NCI-H2227 treated with DMSO at 0.1 percent for 48 hours (cell line): ENCODE measurements at regions not wholly inside any gene's neighbourhood (a gene's known extent, or its start where the extent isn't known, plus 50 kb on each side); places are given as distances from the start of the nearest gene placed in this dataset.

Experiments used
- DNase-seq: peaks from one replicate; lab custom pipeline; 2025; lab: John Stamatoyannopoulos, UW

GRCh38 chr5:136689552-136689951, 324.2 kb upstream of the TRPC7 start:
- DNase-seq: no peak

GRCh38 chr5:136686192-136686872, 321.0 kb upstream of the TRPC7 start:
- DNase-seq: no peak

GRCh38 chr5:136682986-136683385, 317.6 kb upstream of the TRPC7 start:
- DNase-seq: no peak

GRCh38 chr5:136679233-136679632, 313.9 kb upstream of the TRPC7 start:
- peak; percentile 17 for DNase-seq

GRCh38 chr5:136677217-136677616, 311.9 kb upstream of the TRPC7 start:
- DNase-seq: no peak

DNA sequence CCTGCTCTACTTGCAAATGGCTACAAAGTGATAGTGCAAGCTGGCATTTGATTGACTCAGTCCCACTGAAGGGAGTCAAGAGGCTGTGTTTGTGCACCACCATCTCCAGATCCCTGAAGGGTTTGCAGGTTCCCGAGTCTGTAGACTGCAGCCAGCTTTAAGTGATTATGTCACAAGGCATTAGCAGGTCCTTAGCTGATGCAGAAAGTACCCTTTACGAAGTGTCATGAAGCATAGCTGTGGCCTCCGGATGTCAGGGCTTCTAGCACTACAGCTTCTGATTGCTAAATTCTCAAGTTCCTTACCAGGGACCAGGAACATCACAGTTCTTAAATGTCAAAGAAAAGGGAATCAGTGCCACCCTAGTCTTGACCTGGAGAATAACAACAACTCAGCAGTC, 311.3 kb upstream of the TRPC7 start:
- no peak for DNase-seq

- DNase-seq: no peak
Measured at GRCh38 chr5:136675769-136676168, 310.4 kb upstream of the TRPC7 start.

DNA sequence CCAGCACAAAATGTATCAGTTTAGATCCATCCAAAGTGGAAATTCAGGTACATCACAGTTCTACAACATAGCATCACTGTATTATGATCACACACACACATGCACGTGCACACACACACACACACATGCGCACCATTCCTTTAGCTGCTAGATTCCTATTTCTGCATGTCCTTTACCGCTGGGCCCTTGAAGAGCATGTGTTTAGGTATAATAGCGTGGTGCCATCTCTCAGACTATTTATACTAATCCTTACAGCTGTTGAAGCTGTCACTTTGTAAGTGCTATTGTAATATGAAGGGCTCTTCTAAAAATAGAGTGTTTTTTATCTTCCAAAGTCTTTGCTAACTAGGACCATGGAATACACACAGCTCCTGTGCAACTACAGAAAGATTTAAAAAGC, 308.8 kb upstream of the TRPC7 start:
- DNase-seq: peak; percentile 47

DNA sequence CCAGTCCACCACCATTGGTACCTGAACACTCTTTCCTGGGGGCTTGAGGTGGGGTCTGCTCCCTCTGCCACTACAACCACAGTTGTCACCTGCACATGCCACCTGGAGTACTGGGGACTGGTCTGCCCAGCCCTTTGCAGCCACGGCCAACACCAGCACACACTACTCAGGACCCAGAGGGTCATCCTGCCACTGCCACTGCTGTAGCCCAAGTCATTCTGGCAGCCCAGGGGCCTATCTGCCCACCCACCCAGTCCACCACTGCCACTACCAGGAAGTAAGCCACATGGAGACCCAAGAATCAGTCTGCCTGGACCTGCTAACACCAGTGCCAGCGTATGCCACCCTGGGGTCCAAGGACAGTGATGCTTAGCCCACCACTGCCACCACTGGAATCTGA, 302.4 kb upstream of the TRPC7 start:
- no peak for DNase-seq

- no peak for DNase-seq
Measured at GRCh38 chr5:136666970-136667620, 301.8 kb upstream of the TRPC7 start.

GRCh38 chr5:136665331-136665730, 300.0 kb upstream of the TRPC7 start:
- DNase-seq: no peak

- DNase-seq: no peak
Measured at GRCh38 chr5:136661026-136661425, 295.7 kb upstream of the TRPC7 start.

GRCh38 chr5:136656811-136657210, 291.5 kb upstream of the TRPC7 start:
- DNase-seq: no peak

GRCh38 chr5:136655468-136655867, 290.1 kb upstream of the TRPC7 start:
- no peak for DNase-seq

- no peak for DNase-seq
Measured at GRCh38 chr5:136646915-136647314, 281.6 kb upstream of the TRPC7 start.

DNA sequence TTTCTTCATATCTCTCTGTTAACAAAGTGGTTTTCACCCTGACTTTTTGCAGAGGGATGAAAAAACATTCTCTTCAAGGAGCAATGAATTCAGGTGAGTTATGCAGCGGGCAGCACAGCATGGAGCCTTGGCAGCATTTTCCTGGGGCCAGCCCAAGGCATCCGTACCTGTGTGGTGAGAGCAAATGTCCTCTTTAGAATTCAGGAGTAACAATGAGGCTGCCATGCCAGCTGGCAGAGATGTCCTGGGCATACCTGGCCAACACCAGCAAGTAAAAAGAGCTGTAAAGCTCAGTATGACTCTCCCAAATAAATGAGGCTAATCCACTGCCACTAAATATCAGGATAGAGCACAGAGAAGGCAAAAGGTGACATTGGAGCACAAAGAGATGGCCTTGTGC, 277.6 kb upstream of the TRPC7 start:
- no peak for DNase-seq

GRCh38 chr5:136639616-136640015, 274.3 kb upstream of the TRPC7 start:
- DNase-seq: no peak

DNA sequence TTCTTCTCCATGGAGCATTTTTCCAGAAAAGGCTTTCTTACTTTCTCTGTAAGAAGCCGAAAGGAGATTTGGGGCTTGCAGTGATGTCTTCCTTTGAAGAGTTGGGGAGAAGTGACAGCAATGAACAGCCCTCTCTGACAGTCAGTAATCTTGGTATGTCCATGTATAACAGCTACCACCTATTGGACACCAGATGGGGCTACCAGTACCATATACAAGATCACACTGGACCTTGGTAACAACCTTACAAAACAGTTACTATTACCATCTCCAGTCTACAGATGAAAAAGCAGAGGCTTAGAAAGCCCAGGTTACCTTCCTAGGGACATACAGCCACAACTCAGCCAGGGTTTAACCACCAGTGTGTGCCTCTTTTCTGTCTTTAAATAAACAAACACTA, 272.7 kb upstream of the TRPC7 start:
- DNase-seq: no peak

DNA sequence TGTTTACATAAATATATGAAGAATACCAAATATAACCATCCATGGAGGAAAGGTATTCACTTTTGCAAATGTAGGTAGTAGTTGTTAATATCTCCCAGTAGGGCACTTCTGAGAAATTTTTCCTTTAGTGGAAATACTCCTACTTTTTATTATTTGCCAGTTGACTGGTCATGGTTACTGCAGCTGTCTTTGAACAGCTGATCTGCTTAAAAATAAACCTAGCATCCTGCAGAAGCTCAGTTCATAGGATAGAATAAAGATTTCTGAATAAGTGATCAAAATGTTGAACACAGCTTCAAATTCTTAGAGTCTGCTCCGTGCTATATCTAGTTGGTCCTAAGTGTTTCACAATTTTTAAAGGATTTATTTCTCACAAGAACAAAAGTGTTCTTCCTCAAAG, 270.7 kb upstream of the TRPC7 start:
- DNase-seq: no peak

DNA sequence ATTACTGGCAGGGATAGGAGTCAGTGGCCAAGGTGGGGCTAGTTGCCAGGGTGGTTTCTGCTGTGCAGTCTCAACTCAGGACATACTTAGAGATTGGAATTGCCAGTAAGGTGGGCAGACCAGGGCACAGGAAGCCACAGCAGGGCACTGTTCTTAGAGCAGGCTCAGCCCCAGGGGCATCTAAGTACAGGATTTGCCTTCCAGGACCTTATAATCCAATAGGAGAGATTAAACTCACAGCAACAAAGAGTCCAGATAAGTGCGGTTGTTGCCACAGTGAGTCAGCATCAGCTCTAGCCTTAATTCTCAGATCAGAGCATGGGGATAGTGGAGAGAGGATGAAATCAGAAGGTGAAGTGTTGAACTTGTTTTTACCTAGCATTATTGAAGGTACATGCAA, 265.8 kb upstream of the TRPC7 start:
- no peak for DNase-seq

DNA sequence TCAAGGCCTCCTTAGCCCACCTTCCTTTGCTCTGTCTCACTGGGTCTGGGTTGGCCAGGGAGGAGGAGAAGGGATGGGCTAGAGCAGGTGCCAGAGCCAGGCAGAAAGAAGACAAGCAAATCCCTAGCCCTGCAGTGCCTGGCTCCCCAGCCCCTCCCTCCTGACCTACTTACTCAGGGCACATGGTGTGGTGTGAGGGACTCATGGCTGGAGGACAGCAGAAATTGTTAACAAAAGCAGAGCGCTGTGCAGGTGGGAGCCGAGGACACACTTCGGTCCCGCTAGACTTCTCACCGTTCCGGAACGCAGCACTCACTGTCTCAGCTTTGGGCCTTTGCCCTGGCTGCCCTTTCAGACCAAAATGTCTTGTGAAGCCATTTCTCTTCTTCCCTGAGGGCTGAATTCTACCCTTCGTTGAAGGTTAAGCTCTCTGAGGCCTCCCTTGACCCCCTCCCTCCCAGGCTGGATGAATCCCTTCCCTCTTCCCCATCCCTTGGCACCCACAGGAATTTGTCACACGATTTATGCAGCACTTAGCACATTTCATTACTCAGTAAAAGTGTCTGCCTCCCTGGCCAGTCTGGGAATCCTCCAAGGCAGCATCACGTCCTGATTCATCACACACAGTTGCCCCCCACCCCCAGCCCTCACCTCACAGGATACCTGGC, 263.9 kb upstream of the TRPC7 start:
- no peak for DNase-seq

GRCh38 chr5:136626531-136626930, 261.2 kb upstream of the TRPC7 start:
- no peak for DNase-seq

GRCh38 chr5:136622747-136623146, 257.4 kb upstream of the TRPC7 start:
- DNase-seq: no peak

GRCh38 chr5:136621743-136622142, 256.4 kb upstream of the TRPC7 start:
- no peak for DNase-seq
